ENCODE measurements at regions not wholly inside any gene's neighbourhood (a gene's known extent, or its start where the extent isn't known, plus 50 kb on each side); places are given as distances from the start of the nearest gene placed in this dataset.
A peak's percentile ranks its signal among the peaks of the same experiment; 100 is the strongest.
"Not testable (repeated sequence)": the region's sequence is repeated elsewhere in the genome, so short reads cannot be mapped to it uniquely, and the experiment has no call there.

GRCh38 chr7:67882843-67883242 is 886.2 kb downstream of the TYW1 start:
- H3K36me3 ChIP-seq (replicated peaks; ENCODE audit: control insufficient read depth, insufficient read depth, low read length): no peaks in the 10 kb centered on the region
- DNase-seq: no peak
- no peak overlapping the region for H3K4me3 ChIP-seq (ENCODE audit: insufficient read depth, low read depth, low read length)
- no peaks in the 10 kb centered on the region for H3K27me3 ChIP-seq (ENCODE audit: control insufficient read depth, insufficient read depth, low read length)

DNA sequence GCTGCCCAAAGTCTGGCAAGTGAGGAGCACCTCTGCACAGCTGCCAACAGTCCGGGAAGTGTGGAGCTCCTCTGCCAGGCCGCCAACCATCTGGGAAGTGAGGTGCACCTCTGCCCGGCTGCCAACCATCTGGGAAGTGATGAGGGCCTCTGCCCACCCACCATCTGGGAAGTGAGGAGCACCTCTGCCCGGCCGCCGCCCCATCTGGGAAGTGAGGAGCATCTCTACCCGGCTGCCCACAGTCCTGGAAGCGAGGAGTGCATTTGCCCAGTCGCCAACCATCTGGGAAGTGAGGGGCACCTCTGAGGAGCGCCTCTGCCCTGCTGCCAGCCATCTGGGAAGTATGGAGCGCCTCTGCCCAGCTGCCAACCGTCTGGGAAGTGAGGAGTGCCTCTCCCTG is 893.7 kb downstream of the TYW1 start:
- Histone ChIP-seq H3K36me3 (replicated peaks; ENCODE audit: control insufficient read depth, insufficient read depth, low read length) (no peaks in the 10 kb centered on the region), H3K4me3 (ENCODE audit: insufficient read depth, low read depth, low read length) (no peak overlapping the region), H3K27me3 (ENCODE audit: control insufficient read depth, insufficient read depth, low read length) (no peaks in the 10 kb centered on the region)
- DNase-seq: no peak

DNA sequence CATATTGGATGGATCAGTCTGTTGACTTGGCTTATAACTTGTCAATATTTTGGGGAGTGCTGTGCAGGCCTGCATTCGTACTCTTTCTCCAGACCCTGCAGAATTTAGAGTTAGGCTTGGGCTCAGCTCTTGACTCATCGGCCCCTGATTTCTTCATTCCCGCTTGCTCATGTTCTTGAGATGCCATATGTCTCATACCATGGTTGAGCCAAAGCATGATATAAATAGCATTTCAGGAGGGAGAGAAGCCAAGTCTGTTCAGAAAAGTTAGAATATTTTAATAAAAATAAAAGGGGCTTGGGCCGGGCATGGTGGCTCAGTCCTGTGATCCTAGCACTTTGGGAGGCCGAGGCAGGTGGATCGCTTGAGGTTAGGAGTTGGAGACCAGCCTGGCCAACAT is 898.1 kb downstream of the TYW1 start:
- DNase-seq: no peak

DNA sequence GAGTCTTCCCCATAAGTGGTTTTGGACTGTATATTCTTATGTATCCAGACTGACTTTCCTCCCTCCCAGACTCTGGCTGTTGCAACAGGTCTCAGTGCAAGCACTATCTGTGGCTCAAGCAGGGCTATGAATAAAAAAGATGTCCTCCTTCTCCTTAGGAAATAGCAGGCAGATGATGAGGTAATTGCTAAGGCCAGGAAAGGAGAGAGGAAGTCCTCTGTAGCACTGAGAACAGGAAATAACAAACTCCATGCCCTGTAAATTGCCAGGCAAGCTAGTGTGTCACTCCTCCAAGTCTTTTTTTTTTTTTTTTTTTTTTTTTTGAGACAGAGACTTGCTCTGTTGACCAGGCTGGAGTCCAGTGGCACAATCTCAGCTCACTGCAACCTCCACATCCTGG is 900.1 kb downstream of the TYW1 start:
- DNase-seq: no peak
- no peak overlapping the region for H3K4me3 ChIP-seq (ENCODE audit: insufficient read depth, low read depth, low read length)
- H3K36me3 ChIP-seq (replicated peaks; ENCODE audit: control insufficient read depth, insufficient read depth, low read length): no peaks in the 10 kb centered on the region
- no peaks in the 10 kb centered on the region for H3K27me3 ChIP-seq (ENCODE audit: control insufficient read depth, insufficient read depth, low read length)

More for the DNA sequence above, 898.1 kb downstream of the TYW1 start:
- no peaks in the 10 kb centered on the region for H3K27me3 ChIP-seq (ENCODE audit: control insufficient read depth, insufficient read depth, low read length)
- H3K36me3 ChIP-seq (replicated peaks; ENCODE audit: control insufficient read depth, insufficient read depth, low read length): no peaks in the 10 kb centered on the region
- no peak overlapping the region for H3K4me3 ChIP-seq (ENCODE audit: insufficient read depth, low read depth, low read length)

DNA sequence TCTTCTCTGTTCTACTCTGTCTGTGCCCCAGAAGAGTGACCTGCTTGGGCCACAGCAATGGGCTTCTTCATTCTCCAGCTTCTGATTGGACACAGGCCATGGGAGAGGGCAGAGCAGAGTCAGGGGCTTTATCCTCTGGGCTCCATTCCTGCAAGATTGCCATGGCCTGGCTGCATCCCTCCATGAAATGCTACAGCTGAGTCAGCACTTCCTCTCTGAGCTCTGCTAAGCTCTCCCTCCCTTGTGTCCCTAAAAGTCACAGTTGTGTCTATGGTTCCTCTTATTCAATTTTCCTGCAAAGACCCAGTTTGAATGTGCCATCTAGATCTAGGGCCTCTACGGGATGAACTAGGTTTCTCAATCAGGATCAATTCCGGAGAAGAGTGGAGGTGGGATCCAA is 903.8 kb downstream of the TYW1 start:
- DNase-seq: no peak
- H3K4me3 ChIP-seq (ENCODE audit: insufficient read depth, low read depth, low read length): no peak overlapping the region
- H3K27me3 ChIP-seq (ENCODE audit: control insufficient read depth, insufficient read depth, low read length): no peaks in the 10 kb centered on the region
- H3K36me3 ChIP-seq (replicated peaks; ENCODE audit: control insufficient read depth, insufficient read depth, low read length): no peaks in the 10 kb centered on the region

DNA sequence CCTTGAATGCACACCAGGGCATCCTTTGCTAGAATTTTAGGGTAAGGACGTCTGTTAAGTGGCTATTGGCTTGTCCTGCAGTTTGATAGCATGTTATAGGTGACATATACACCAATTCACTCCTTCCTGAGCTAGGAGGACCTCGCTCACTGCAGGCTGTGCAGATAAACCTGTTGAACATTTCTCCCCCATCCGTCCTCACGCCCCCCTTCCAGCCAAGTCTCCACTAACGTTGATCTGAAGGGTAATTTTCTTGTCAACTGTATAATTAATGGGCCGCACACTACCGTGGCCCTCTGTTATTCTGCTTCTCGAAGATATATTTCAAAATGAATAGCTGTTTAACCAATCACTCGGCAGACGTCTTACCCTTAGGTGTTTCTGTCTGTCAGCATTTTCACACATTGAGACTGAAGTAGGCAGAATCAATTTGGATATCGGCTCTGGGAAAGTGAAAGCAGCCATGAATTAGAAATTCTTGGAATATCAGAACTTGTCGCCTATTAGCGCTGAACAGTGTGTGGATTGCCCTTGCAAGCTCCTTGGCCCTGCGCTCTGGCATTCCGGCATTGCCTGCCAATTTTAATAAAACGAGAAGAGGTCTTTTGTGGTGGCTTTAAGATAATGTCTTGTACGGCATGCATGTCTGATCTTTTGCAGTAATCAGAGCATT is 905.3 kb downstream of the TYW1 start:
- Histone ChIP-seq H3K4me3 (ENCODE audit: insufficient read depth, low read depth, low read length) (no peak overlapping the region), H3K36me3 (replicated peaks; ENCODE audit: control insufficient read depth, insufficient read depth, low read length) (no peaks in the 10 kb centered on the region), H3K27me3 (ENCODE audit: control insufficient read depth, insufficient read depth, low read length) (no peaks in the 10 kb centered on the region)
- DNase-seq: no peak

DNA sequence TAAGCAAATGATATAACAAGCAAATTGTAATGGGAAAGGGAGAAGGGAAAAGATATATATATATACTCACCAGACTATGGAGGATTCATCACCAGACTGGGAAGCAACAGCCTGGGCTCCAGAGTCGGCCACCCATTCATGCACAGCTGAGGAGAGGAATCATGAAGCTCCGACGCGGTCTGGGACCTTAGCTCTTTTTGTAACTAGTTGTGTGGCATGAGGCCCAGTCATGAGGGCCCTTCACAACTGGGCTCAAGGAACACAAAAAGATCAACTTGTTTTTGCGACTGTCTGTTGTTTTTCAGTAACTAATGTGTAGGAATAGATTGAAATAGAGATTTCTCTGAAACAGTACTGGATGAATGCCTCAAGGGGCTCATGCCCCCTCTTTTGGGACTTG is 911.2 kb downstream of the TYW1 start:
- no peak overlapping the region for H3K4me3 ChIP-seq (ENCODE audit: insufficient read depth, low read depth, low read length)
- no peak for DNase-seq
- H3K36me3 ChIP-seq (replicated peaks; ENCODE audit: control insufficient read depth, insufficient read depth, low read length): no peaks in the 10 kb centered on the region
- H3K27me3 ChIP-seq (ENCODE audit: control insufficient read depth, insufficient read depth, low read length): no peaks in the 10 kb centered on the region

- no peaks in the 10 kb centered on the region for H3K27me3 ChIP-seq (ENCODE audit: control insufficient read depth, insufficient read depth, low read length)
- no peak overlapping the region for H3K4me3 ChIP-seq (ENCODE audit: insufficient read depth, low read depth, low read length)
- H3K36me3 ChIP-seq (replicated peaks; ENCODE audit: control insufficient read depth, insufficient read depth, low read length): no peaks in the 10 kb centered on the region
- DNase-seq: no peak
Measured at GRCh38 chr7:67912437-67912836, 915.8 kb downstream of the TYW1 start.

GRCh38 chr7:67913604-67914003 is 917.0 kb downstream of the TYW1 start:
- Histone ChIP-seq H3K4me3 (ENCODE audit: insufficient read depth, low read depth, low read length) (no peak overlapping the region), H3K27me3 (ENCODE audit: control insufficient read depth, insufficient read depth, low read length) (no peaks in the 10 kb centered on the region), H3K36me3 (replicated peaks; ENCODE audit: control insufficient read depth, insufficient read depth, low read length) (no peaks in the 10 kb centered on the region)
- no peak for DNase-seq

- H3K27me3 ChIP-seq (ENCODE audit: control insufficient read depth, insufficient read depth, low read length); DNase-seq; H3K36me3 ChIP-seq (replicated peaks; ENCODE audit: control insufficient read depth, insufficient read depth, low read length): not testable (repeated sequence)
Measured at GRCh38 chr7:67916111-67916510, 919.5 kb downstream of the TYW1 start.

GRCh38 chr7:67916571-67917436 is 920.2 kb downstream of the TYW1 start:
- Histone ChIP-seq H3K36me3 (replicated peaks; ENCODE audit: control insufficient read depth, insufficient read depth, low read length) (no peaks in the 10 kb centered on the region), H3K4me3 (ENCODE audit: insufficient read depth, low read depth, low read length) (no peak overlapping the region), H3K27me3 (ENCODE audit: control insufficient read depth, insufficient read depth, low read length) (no peaks in the 10 kb centered on the region)
- no peak for DNase-seq

More at GRCh38 chr7:67916111-67916510, 919.5 kb downstream of the TYW1 start:
- not testable (repeated sequence) for H3K4me3 ChIP-seq (ENCODE audit: insufficient read depth, low read depth, low read length)

GRCh38 chr7:67917437-67917755 is 920.8 kb downstream of the TYW1 start:
- DNase-seq: peak; percentile 29
- Histone ChIP-seq H3K36me3 (replicated peaks; ENCODE audit: control insufficient read depth, insufficient read depth, low read length) (no peaks in the 10 kb centered on the region), H3K27me3 (ENCODE audit: control insufficient read depth, insufficient read depth, low read length) (no peaks in the 10 kb centered on the region), H3K4me3 (ENCODE audit: insufficient read depth, low read depth, low read length) (no peak overlapping the region)

- DNase-seq: no peak
- H3K36me3 ChIP-seq (replicated peaks; ENCODE audit: control insufficient read depth, insufficient read depth, low read length): no peaks in the 10 kb centered on the region
- H3K4me3 ChIP-seq (ENCODE audit: insufficient read depth, low read depth, low read length): no peak overlapping the region
- no peaks in the 10 kb centered on the region for H3K27me3 ChIP-seq (ENCODE audit: control insufficient read depth, insufficient read depth, low read length)
Measured at GRCh38 chr7:67918158-67918557, 921.5 kb downstream of the TYW1 start.

GRCh38 chr7:67923286-67923685 is 926.7 kb downstream of the TYW1 start:
- H3K27me3 ChIP-seq (ENCODE audit: control insufficient read depth, insufficient read depth, low read length): no peaks in the 10 kb centered on the region
- H3K4me3 ChIP-seq (ENCODE audit: insufficient read depth, low read depth, low read length): no peak overlapping the region
- no peak for DNase-seq
- no peaks in the 10 kb centered on the region for H3K36me3 ChIP-seq (replicated peaks; ENCODE audit: control insufficient read depth, insufficient read depth, low read length)

GRCh38 chr7:67928141-67928540 is 931.5 kb downstream of the TYW1 start:
- Histone ChIP-seq H3K27me3 (ENCODE audit: control insufficient read depth, insufficient read depth, low read length) (no peaks in the 10 kb centered on the region), H3K36me3 (replicated peaks; ENCODE audit: control insufficient read depth, insufficient read depth, low read length) (no peaks in the 10 kb centered on the region), H3K4me3 (ENCODE audit: insufficient read depth, low read depth, low read length) (no peak overlapping the region)
- DNase-seq: no peak
